ENCODE measurements at regions not wholly inside any gene's neighbourhood (a gene's known extent, or its start where the extent isn't known, plus 50 kb on each side); places are given as distances from the start of the nearest gene placed in this dataset.
"Not testable (repeated sequence)": the region's sequence is repeated elsewhere in the genome, so short reads cannot be mapped to it uniquely, and the experiment has no call there.

- DNase-seq (ENCODE audit: low spot score) = no peak
Observed at GRCh38 chr15:98523912-98524662, 124.3 kb upstream of the IGF1R start.

DNA sequence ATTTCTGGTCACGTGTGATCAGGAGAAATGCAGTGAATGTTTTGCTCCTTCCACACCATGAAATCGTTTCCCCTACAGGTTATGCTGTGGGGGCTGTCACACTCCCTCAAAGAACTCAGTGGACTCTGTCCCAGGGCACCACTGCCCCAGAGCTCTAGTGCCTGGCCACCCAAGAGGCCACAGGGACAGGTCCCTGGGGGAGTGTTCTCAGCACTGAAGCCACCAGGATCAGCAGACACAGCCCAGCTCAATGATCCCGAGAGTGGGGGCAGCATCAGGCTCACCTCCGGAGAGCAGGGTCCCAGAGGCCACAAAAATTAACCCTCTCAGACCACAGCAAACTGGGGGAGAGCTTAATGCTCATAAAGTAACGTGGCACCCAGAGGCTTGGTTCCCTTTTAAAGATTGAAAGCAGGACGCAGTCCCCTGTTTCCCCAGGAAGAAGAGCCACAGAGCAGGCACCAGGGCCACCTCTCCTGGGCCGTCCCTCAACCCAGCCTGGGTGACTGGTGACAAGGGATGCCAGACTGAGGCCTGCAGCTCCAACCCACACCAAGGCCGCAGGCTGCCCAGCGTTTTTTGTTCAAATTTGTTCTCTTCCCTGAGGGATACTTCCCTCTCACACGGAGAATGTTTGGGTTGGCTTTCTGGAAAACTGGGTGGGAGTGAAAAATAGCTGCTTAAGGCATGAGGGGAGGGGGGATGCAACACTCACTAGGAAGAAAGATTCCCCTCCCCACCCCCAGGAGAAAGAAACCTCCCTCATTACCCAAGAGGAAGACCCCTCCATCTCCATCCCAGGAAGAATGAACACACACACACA, 123.3 kb upstream of the IGF1R start:
- no peak for DNase-seq (ENCODE audit: low spot score)

GRCh38 chr15:98525661-98526001, 122.7 kb upstream of the IGF1R start:
- no peak for DNase-seq (ENCODE audit: low spot score)

DNA sequence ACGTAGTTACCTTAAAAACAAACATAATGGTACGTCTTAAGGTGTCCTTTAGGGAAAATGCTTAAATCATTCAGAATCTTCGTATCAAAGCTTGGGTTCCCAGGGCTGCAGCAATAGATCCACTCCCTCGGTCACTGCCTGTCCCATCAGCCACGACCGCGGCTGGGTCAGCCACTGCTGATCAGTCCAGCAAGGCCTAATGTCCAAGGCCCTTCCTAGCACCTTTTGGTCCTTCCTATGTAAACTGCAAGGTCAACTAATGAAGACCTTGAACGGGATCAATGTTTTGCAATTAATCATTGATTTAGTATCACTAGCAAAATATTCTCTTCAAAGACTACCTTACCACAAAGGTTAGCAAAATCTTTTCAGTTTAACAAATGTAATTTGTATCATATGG, 122.2 kb upstream of the IGF1R start:
- no peak for DNase-seq (ENCODE audit: low spot score)

GRCh38 chr15:98528046-98528725, 120.2 kb upstream of the IGF1R start:
- no peak for DNase-seq (ENCODE audit: low spot score)

GRCh38 chr15:98529205-98530145, 118.9 kb upstream of the IGF1R start:
- DNase-seq (ENCODE audit: low spot score) = no peak

DNA sequence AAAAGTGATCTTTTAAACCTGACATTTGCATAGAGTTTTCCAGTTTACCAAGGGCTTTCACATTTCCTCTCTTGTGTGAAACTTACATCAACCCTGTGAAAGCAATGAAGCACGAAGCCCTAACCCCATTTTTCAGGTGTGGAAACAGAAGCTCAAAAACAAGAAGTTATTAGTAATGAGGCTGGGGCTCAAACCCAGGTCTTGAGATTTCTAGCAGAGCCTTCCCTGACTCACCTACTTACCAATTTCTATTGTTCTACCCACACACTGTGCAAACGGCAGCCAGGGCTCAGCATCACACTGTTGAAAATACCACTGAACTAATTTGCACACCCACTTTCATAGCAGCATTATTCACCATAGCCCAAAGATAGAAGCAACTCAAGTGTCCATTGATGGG, 117.8 kb upstream of the IGF1R start:
- DNase-seq (ENCODE audit: low spot score) = no peak

DNA sequence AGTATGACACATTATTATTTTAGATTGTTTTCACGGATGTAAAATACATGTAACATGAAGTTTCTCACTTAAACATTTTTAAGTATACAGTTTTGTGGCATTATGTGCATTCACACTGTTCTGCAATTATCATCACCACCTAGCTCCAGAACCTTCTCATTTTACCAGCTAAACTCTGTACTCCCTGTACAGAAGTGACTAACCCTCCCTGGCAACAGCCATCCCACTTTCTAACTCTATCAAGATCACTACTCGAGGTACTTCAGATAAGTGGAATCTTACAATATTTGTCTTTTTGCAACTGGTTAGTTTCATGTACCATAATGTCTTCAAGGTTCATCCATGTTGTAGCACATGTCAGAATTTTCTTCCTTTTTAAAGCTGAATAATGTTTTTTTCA, 116.3 kb upstream of the IGF1R start:
- DNase-seq (ENCODE audit: low spot score) = no peak

GRCh38 chr15:98536976-98537375, 111.4 kb upstream of the IGF1R start:
- no peak for DNase-seq (ENCODE audit: low spot score)

- DNase-seq (ENCODE audit: low spot score) = no peak
Observed at GRCh38 chr15:98537516-98538060, 110.8 kb upstream of the IGF1R start.

DNA sequence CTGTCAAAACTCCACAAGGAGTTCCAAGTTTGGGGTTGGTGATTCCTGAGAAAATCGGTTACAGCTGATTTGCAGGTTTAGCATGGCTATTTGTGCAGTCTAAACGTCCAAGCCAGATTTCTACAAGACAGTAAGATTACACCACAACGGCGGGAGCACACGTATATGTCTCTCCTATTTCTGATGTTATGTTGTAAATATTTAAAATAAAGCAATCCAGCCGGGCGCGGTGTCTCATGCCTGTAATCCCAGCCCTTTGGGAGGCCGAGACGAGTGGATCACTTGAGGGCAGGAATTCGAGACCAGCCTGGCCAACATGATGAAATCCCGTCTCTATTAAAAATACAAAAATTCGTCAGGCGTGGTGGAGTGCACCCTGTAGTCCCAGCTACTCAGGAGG, 106.8 kb upstream of the IGF1R start:
- DNase-seq (ENCODE audit: low spot score) = no peak

DNA sequence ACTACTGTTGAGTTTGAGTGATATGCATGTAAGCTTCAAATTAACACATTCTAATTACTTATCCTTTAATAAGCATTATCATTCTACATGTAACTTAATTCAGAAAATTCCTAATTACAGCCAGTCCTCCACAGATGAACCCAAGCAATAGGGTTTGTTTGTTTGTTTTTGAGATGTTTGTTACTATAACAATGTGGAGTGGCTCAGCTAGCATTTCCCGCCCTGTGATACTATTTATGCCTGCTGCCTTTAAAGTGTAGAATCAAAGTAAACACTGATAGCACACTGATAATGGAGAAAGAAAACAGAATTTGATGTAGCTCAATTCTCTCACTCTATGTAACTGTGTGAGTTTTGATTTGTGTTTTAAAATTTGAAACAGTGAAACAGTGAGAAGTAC, 105.1 kb upstream of the IGF1R start:
- no peak for DNase-seq (ENCODE audit: low spot score)

- no peak for DNase-seq (ENCODE audit: low spot score)
Observed at GRCh38 chr15:98546329-98546728, 102.0 kb upstream of the IGF1R start.

GRCh38 chr15:98547275-98547674, 101.1 kb upstream of the IGF1R start:
- peak; percentile 20 for DNase-seq (ENCODE audit: low spot score)

DNA sequence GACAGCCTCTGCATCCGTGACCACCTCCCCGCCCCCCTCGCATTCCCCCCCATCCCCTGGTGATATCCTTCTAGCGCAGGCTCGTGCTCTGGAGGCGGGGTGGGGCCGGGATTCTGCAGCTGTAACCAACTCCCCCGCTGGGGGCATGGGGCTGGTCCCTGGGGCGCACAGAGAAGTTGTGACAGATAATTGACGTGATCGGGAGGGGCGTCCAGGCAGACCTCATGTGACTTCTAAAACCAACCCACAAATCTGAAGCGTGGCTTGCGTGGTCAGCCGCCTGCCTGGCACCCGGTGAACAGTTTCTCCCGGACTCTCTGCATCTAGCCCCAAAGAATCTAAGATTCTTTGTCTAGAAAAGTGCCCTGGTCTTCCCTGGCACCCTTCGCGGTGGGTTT, 100.6 kb upstream of the IGF1R start:
- DNase-seq (ENCODE audit: low spot score) = peak; percentile 66

GRCh38 chr15:98548139-98548971, 100.0 kb upstream of the IGF1R start:
- peak; percentile 91 for DNase-seq (ENCODE audit: low spot score)

GRCh38 chr15:98549003-98549402, 99.3 kb upstream of the IGF1R start:
- DNase-seq (ENCODE audit: low spot score) = no peak

- DNase-seq (ENCODE audit: low spot score) = no peak
Observed at GRCh38 chr15:98549741-98550140, 98.6 kb upstream of the IGF1R start.

DNA sequence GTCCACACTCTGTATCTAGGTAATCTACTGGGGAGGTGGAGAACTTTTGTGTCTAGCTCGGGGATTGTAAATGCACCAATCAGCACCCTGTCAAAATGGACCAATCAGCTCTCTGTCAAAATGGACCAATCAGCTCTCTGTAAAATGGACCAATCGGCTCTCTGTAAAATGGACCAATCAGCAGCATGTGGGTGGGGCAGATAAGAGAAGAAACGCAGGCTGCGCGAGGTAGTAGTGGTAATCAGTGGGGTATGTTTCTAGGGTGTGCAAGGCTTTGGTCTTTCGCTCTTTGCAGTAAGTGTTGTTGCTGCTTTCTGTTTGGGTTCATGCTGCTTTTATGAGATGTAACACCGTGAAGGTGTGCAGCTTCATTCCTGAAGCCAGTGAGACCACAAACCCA, 98.0 kb upstream of the IGF1R start:
- DNase-seq (ENCODE audit: low spot score) = not testable (repeated sequence)

- no peak for DNase-seq (ENCODE audit: low spot score)
Observed at GRCh38 chr15:98551936-98552562, 96.3 kb upstream of the IGF1R start.
